ENCODE measurements at regions not wholly inside any gene's neighbourhood (a gene's known extent, or its start where the extent isn't known, plus 50 kb on each side); places are given as distances from the start of the nearest gene placed in this dataset.

GRCh38 chr12:11968516-11968915, 102.2 kb upstream of the BCL2L14 start:
- no CpG with 5 or more reads among the region's 7 CpGs for WGBS, 2 experiments (ENCODE audit: extremely low coverage in 2 of 2, insufficient read length in 1 of 2)
- Histone ChIP-seq H3K23ac (ENCODE audit: low read depth, low read length) (no peak overlapping the region), H4K20me1 (ENCODE audit: insufficient read depth, low read length) (no peaks in the 10 kb centered on the region), H2BK5ac (ENCODE audit: low read depth, low read length, poor library complexity, severe bottlenecking) (no peak overlapping the region), H2BK20ac (ENCODE audit: low read depth, low read length) (no peak overlapping the region), H2BK15ac (ENCODE audit: low read depth, low read length) (no peak overlapping the region), H2AFZ (replicated peaks; ENCODE audit: low read length, poor library complexity) (peak overlapping the region; percentile 33), H3K14ac (replicated peaks; ENCODE audit: low read depth, low read length) (no peak overlapping the region), H3K18ac (ENCODE audit: low read depth, low read length) (no peak overlapping the region), H3K4me2 (ENCODE audit: low read depth, low read length) (no peak overlapping the region), H3K9me1 (ENCODE audit: insufficient read depth, low read length) (no peaks in the 10 kb centered on the region), H2BK120ac (ENCODE audit: low read depth, low read length) (no peak overlapping the region), H3K4me1 (ENCODE audit: control insufficient read depth, insufficient read depth, low read length) (no peaks in the 10 kb centered on the region), H3K36me3 (ENCODE audit: control insufficient read depth, insufficient read depth, low read length) (no peaks in the 10 kb centered on the region), H3K79me1 (ENCODE audit: low read depth in 1 of 2, low read length in 2 of 2) (no peaks in the 10 kb centered on the region), H3K4ac (ENCODE audit: low read depth, low read length) (no peak overlapping the region), H2AK5ac (ENCODE audit: low read depth, low read length) (no peak overlapping the region), H4K91ac (ENCODE audit: insufficient read depth, low read depth, low read length) (no peak overlapping the region), H4K5ac (ENCODE audit: low read depth, low read length) (no peak overlapping the region), H4K8ac (ENCODE audit: low read depth in 2 of 2, low read length in 2 of 2) (no peak overlapping the region), H3K4me3 (ENCODE audit: insufficient read depth, low read depth, low read length) (no peak overlapping the region), H2AK9ac (replicated peaks; ENCODE audit: low read depth, low read length, poor library complexity) (no peak overlapping the region), H3K9ac (ENCODE audit: low read depth, low read length) (no peak overlapping the region), H3K56ac (ENCODE audit: extremely low read depth, insufficient read depth, low read length) (no peak overlapping the region), H3K27me3 (ENCODE audit: control insufficient read depth, insufficient read depth, low read length) (peaks cover 37% of the 10 kb centered on the region), H3K27ac (ENCODE audit: insufficient read depth, low read length) (no peak overlapping the region), H3K9me3 (ENCODE audit: control insufficient read depth, insufficient read depth, low read length) (no peaks in the 10 kb centered on the region; the same call in 1 of the 2 replicates)
- ChIA-PET CTCF (no interaction called here), POLR2A (ENCODE audit: unreplicated experiment) (no interaction called here)
- no TSS peak for BruUV-seq (replicated peaks)
- in situ Hi-C loops (cut with MboI; ENCODE audit: low sequenced_read_pairs) (no loop called here), intact Hi-C loops (cut with micrococcal nuclease) (no loop called here), dilution Hi-C loops (cut with HindIII; ENCODE audit: low sequenced_read_pairs, unreplicated experiment) (no loop called here)
- DNase-seq = no peak
- ATAC-seq (ENCODE audit: low read depth) = no peak
- no peak for TF ChIP-seq CEBPB (IDR thresholded peaks at IDR 0.05; ENCODE audit: low read depth, low read length)
- no peak for TF ChIP-seq NFE2L2 (IDR thresholded peaks at IDR 0.05; ENCODE audit: low read depth, low read length)
- no peak for TF ChIP-seq RFX5 (IDR thresholded peaks at IDR 0.05; ENCODE audit: low read depth, low read length)
- TF ChIP-seq, protein P1, sequence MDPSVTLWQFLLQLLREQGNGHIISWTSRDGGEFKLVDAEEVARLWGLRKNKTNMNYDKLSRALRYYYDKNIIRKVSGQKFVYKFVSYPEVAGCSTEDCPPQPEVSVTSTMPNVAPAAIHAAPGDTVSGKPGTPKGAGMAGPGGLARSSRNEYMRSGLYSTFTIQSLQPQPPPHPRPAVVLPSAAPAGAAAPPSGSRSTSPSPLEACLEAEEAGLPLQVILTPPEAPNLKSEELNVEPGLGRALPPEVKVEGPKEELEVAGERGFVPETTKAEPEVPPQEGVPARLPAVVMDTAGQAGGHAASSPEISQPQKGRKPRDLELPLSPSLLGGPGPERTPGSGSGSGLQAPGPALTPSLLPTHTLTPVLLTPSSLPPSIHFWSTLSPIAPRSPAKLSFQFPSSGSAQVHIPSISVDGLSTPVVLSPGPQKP (IDR thresholded peaks at IDR 0.05; ENCODE audit: borderline replicate concordance, low read depth, low read length) = no peak
- TF ChIP-seq MAZ (IDR thresholded peaks at IDR 0.05; ENCODE audit: borderline replicate concordance, low read depth, low read length) = no peak
- no peak for TF ChIP-seq MAFK (IDR thresholded peaks at IDR 0.05; ENCODE audit: low read depth, low read length)
- TF ChIP-seq RCOR1 (IDR thresholded peaks at IDR 0.05; ENCODE audit: insufficient replicate concordance, low read length) = no peak
- TF ChIP-seq BHLHE40 (IDR thresholded peaks at IDR 0.05; ENCODE audit: low read depth, low read length) = no peak
- no peak for TF ChIP-seq CTCF (conservative IDR thresholded peaks at IDR 0.05; ENCODE audit: low read depth, low read length)
- TF ChIP-seq MXI1 (IDR thresholded peaks at IDR 0.05; ENCODE audit: borderline replicate concordance, low read depth, low read length) = no peak
- TF ChIP-seq RAD21 (IDR thresholded peaks at IDR 0.05; ENCODE audit: low read length) = no peak
- no peak for TF ChIP-seq SMC3 (IDR thresholded peaks at IDR 0.05; ENCODE audit: low read depth, low read length)
- no peak for TF ChIP-seq CHD1 (IDR thresholded peaks at IDR 0.05; ENCODE audit: low read depth, low read length)
- TF ChIP-seq, protein P2, sequence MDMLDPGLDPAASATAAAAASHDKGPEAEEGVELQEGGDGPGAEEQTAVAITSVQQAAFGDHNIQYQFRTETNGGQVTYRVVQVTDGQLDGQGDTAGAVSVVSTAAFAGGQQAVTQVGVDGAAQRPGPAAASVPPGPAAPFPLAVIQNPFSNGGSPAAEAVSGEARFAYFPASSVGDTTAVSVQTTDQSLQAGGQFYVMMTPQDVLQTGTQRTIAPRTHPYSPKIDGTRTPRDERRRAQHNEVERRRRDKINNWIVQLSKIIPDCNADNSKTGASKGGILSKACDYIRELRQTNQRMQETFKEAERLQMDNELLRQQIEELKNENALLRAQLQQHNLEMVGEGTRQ (IDR thresholded peaks at IDR 0.05; ENCODE audit: low read depth, low read length) = no peak
- TF ChIP-seq FOS (IDR thresholded peaks at IDR 0.05; ENCODE audit: low read depth, low read length) = no peak
- TF ChIP-seq POLR2A (IDR thresholded peaks at IDR 0.05; ENCODE audit: low read depth, low read length) = no peak

All from IMR-90 (cell line).